ENCODE measurements at regions not wholly inside any gene's neighbourhood (a gene's known extent, or its start where the extent isn't known, plus 50 kb on each side); places are given as distances from the start of the nearest gene placed in this dataset.

DNA sequence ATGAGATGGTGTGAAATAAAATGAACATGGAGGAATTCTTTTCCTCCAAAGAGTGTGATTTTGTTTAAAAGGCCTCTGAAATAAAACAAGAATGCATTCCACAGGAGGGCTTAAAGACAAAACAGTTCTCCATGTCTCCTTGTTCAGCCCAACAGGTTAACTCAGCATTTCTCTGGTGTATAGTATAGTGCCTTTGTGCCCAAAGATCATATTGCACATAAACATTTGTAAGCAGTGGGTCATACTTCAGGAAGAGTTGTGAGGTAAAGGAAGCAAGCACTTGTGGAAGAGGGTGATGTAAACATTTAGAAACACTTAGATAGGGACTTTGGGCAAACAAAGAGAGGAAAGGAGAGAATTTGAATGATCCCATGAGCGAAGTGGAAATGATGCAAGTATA lies 433.9 kb downstream of the SIPA1L2 start:
- H3K27ac ChIP-seq (ENCODE audit: control insufficient read depth, insufficient read depth, low read length), result no peak overlapping the region
- H3K27me3 ChIP-seq (ENCODE audit: control insufficient read depth, extremely low read depth, insufficient read depth, low read length), result no peaks in the 10 kb centered on the region
- TF ChIP-seq EZH2 (IDR thresholded peaks at IDR 0.05; ENCODE audit: low read length), result no peak
- TF ChIP-seq, protein P1, sequence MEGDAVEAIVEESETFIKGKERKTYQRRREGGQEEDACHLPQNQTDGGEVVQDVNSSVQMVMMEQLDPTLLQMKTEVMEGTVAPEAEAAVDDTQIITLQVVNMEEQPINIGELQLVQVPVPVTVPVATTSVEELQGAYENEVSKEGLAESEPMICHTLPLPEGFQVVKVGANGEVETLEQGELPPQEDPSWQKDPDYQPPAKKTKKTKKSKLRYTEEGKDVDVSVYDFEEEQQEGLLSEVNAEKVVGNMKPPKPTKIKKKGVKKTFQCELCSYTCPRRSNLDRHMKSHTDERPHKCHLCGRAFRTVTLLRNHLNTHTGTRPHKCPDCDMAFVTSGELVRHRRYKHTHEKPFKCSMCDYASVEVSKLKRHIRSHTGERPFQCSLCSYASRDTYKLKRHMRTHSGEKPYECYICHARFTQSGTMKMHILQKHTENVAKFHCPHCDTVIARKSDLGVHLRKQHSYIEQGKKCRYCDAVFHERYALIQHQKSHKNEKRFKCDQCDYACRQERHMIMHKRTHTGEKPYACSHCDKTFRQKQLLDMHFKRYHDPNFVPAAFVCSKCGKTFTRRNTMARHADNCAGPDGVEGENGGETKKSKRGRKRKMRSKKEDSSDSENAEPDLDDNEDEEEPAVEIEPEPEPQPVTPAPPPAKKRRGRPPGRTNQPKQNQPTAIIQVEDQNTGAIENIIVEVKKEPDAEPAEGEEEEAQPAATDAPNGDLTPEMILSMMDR (optimal IDR thresholded peaks at IDR 0.05 in 1 of 3, IDR thresholded peaks at IDR 0.05 in 1 of 3, conservative IDR thresholded peaks at IDR 0.05 in 1 of 3; ENCODE audit: extremely low read depth in 1 of 3, insufficient read depth in 2 of 3, low read length in 3 of 3), result no peak
- H4K20me1 ChIP-seq (ENCODE audit: control insufficient read depth, extremely low read depth, insufficient read depth, low read length), result no peaks in the 10 kb centered on the region
- H3K4me1 ChIP-seq (ENCODE audit: control insufficient read depth, extremely low read depth, insufficient read depth, low read length), result no peaks in the 10 kb centered on the region
- no peaks in the 10 kb centered on the region for H3K79me2 ChIP-seq (ENCODE audit: control insufficient read depth, insufficient read depth, low read length)
- no peaks in the 10 kb centered on the region for H3K36me3 ChIP-seq (ENCODE audit: control insufficient read depth in 2 of 2, extremely low read depth in 1 of 2, insufficient read depth in 2 of 2, low read length in 2 of 2)
- H2AFZ ChIP-seq (ENCODE audit: control insufficient read depth, low read length), result no peak overlapping the region
- H3K9ac ChIP-seq (ENCODE audit: control insufficient read depth, extremely low read depth, insufficient read depth, low read length), result no peak overlapping the region
- no peak overlapping the region for H3K4me3 ChIP-seq (ENCODE audit: control insufficient read depth in 2 of 3, extremely low read depth in 1 of 3, insufficient read depth in 2 of 3, low read depth in 1 of 3, low read length in 3 of 3)
- DNase-seq (ENCODE audit: low read depth, low spot score) (no peak), FAIRE-seq (no peak)
- H3K4me2 ChIP-seq (ENCODE audit: control insufficient read depth, extremely low read depth, insufficient read depth, low read depth, low read length), result no peak overlapping the region
- H3K9me1 ChIP-seq (ENCODE audit: control insufficient read depth, extremely low read depth, insufficient read depth, low read length), result no peaks in the 10 kb centered on the region
- no peaks in the 10 kb centered on the region for H3K9me3 ChIP-seq (ENCODE audit: control insufficient read depth, low read depth, low read length)
- dilution Hi-C loops (cut with MboI; ENCODE audit: extremely low pct_ligation_motif_present, low sequenced_read_pairs), result no loop called here

DNA sequence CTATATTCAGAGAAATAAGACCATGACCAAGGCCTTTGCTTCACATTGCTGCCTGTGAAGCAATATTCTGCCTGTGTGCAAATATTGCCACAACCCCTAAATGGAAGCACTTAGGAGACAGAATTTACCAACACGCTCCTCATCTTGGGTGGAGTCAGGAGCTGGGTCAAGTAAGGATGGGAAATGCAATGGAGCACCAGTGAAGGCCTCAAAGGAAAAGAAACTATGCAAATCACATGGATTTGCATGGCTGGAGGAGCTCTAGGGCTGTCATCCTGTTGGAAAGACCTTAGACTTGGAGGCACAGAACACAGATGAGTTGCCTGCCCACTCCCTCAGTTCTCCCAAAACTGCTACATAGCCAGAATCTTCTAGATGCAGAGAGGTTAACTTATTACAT lies 435.5 kb downstream of the SIPA1L2 start:
- H4K20me1 ChIP-seq (ENCODE audit: control insufficient read depth, extremely low read depth, insufficient read depth, low read length), result no peaks in the 10 kb centered on the region
- H3K79me2 ChIP-seq (ENCODE audit: control insufficient read depth, insufficient read depth, low read length), result no peaks in the 10 kb centered on the region
- dilution Hi-C loops (cut with MboI; ENCODE audit: extremely low pct_ligation_motif_present, low sequenced_read_pairs), result no loop called here
- H3K9ac ChIP-seq (ENCODE audit: control insufficient read depth, extremely low read depth, insufficient read depth, low read length), result no peak overlapping the region
- TF ChIP-seq, protein P1 (optimal IDR thresholded peaks at IDR 0.05 in 1 of 3, IDR thresholded peaks at IDR 0.05 in 1 of 3, conservative IDR thresholded peaks at IDR 0.05 in 1 of 3; ENCODE audit: extremely low read depth in 1 of 3, insufficient read depth in 2 of 3, low read length in 3 of 3), result no peak
- no peak for TF ChIP-seq EZH2 (IDR thresholded peaks at IDR 0.05; ENCODE audit: low read length)
- no peak overlapping the region for H3K27ac ChIP-seq (ENCODE audit: control insufficient read depth, insufficient read depth, low read length)
- H3K4me1 ChIP-seq (ENCODE audit: control insufficient read depth, extremely low read depth, insufficient read depth, low read length), result no peaks in the 10 kb centered on the region
- H2AFZ ChIP-seq (ENCODE audit: control insufficient read depth, low read length), result no peak overlapping the region
- DNase-seq (ENCODE audit: low read depth, low spot score) (no peak), FAIRE-seq (no peak)
- no peaks in the 10 kb centered on the region for H3K9me1 ChIP-seq (ENCODE audit: control insufficient read depth, extremely low read depth, insufficient read depth, low read length)
- H3K27me3 ChIP-seq (ENCODE audit: control insufficient read depth, extremely low read depth, insufficient read depth, low read length), result no peaks in the 10 kb centered on the region
- H3K4me2 ChIP-seq (ENCODE audit: control insufficient read depth, extremely low read depth, insufficient read depth, low read depth, low read length), result no peak overlapping the region
- H3K36me3 ChIP-seq (ENCODE audit: control insufficient read depth in 2 of 2, extremely low read depth in 1 of 2, insufficient read depth in 2 of 2, low read length in 2 of 2), result no peaks in the 10 kb centered on the region
- H3K9me3 ChIP-seq (ENCODE audit: control insufficient read depth, low read depth, low read length), result no peaks in the 10 kb centered on the region
- no peak overlapping the region for H3K4me3 ChIP-seq (ENCODE audit: control insufficient read depth in 2 of 3, extremely low read depth in 1 of 3, insufficient read depth in 2 of 3, low read depth in 1 of 3, low read length in 3 of 3)

All from keratinocyte (primary cell).